Karpas-422 (cell line): ENCODE measurements at regions not wholly inside any gene's neighbourhood (a gene's known extent, or its start where the extent isn't known, plus 50 kb on each side); places are given as distances from the start of the nearest gene placed in this dataset.

Experiments
- DNase-seq: peaks from one replicate; pipeline ENCODE4 v3.0.0-alpha.2; 2015
- H2AFZ ChIP-seq: fragments of 200-600 bp; sonication (generic); 2 replicates; pipeline ENCODE4 v1.6.1; 2014; ENCODE audit warnings: antibody characterized with exemption, low read length, mixed read lengths
- H3K27ac ChIP-seq: fragments of 200-600 bp; sonication (generic); 2 replicates; pipeline ENCODE4 v1.5.1; 2014; ENCODE audit warnings: mild to moderate bottlenecking, low read length, moderate library complexity
- H3K27me3 ChIP-seq: fragments of 200-600 bp; sonication (generic); 2 replicates; pipeline ENCODE4 v1.6.1; 2014; ENCODE audit warnings: low read length, mixed read lengths
- H3K36me3 ChIP-seq: fragments of 200-600 bp; sonication (generic); 2 replicates; pipeline ENCODE4 v1.6.1; 2014; ENCODE audit warnings: low read length, mixed read lengths; ENCODE audit not compliant: insufficient read depth
- H3K4me1 ChIP-seq: fragments of 200-600 bp; sonication (generic); 2 replicates; pipeline ENCODE4 v1.6.1; 2014; ENCODE audit warnings: mild to moderate bottlenecking, low read length, mixed read lengths
- H3K4me2 ChIP-seq: fragments of 200-600 bp; sonication (generic); 2 replicates; pipeline ENCODE4 v1.6.1; 2014; ENCODE audit warnings: low read length, low read depth, mild to moderate bottlenecking; ENCODE audit not compliant: poor library complexity, severe bottlenecking
- H3K4me3 ChIP-seq: fragments of 200-600 bp; sonication (generic); 2 replicates; pipeline ENCODE4 v1.5.1; 2014; ENCODE audit warnings: mild to moderate bottlenecking, antibody characterized with exemption, low read length, mixed read lengths
- H3K79me2 ChIP-seq: fragments of 200-600 bp; sonication (generic); 2 replicates; pipeline ENCODE4 v1.6.1; 2014; ENCODE audit warnings: mild to moderate bottlenecking, low read length, mixed read lengths
- H3K9ac ChIP-seq: fragments of 200-600 bp; sonication (generic); 2 replicates; pipeline ENCODE4 v1.6.0; 2014; ENCODE audit warnings: low read length
- H3K9me2 ChIP-seq: fragments of 200-600 bp; sonication (generic), shearing (Covaris generic); replicated peaks from 2 replicates; pipeline ENCODE4 v1.6.0; 2014; ENCODE audit warnings: mild to moderate bottlenecking, low read length, moderate library complexity; ENCODE audit not compliant: insufficient read depth
- H3K9me3 ChIP-seq: fragments of 300-700, 200-600 bp; sonication (generic); 2 replicates; pipeline ENCODE4 v1.6.1; 2014; ENCODE audit warnings: low read length, mixed read lengths
- H4K20me1 ChIP-seq: fragments of 200-600 bp; sonication (generic); 2 replicates; pipeline ENCODE4 v1.6.1; 2014; ENCODE audit warnings: mild to moderate bottlenecking, antibody characterized with exemption, low read length, low read depth; ENCODE audit not compliant: insufficient read depth

- Histone ChIP-seq H3K36me3 (no peaks in the 10 kb centered on the region), H3K4me2 (no peak overlapping the region), H3K79me2 (no peaks in the 10 kb centered on the region), H3K4me3 (no peak overlapping the region), H3K9ac (no peak overlapping the region), H3K9me2 (no peaks in the 10 kb centered on the region), H4K20me1 (no peaks in the 10 kb centered on the region), H3K9me3 (no peaks in the 10 kb centered on the region), H3K27me3 (no peaks in the 10 kb centered on the region), H2AFZ (no peak overlapping the region), H3K4me1 (no peaks in the 10 kb centered on the region), H3K27ac (no peak overlapping the region)
- DNase-seq, result no peak
Observed at GRCh38 chr10:94062611-94063010, 68.9 kb downstream of the PLCE1 start.

GRCh38 chr10:94065362-94065761, 71.6 kb downstream of the PLCE1 start:
- H3K4me2 ChIP-seq, result no peak overlapping the region
- no peaks in the 10 kb centered on the region for H3K36me3 ChIP-seq
- no peak overlapping the region for H3K4me3 ChIP-seq
- H3K27me3 ChIP-seq, result no peaks in the 10 kb centered on the region
- DNase-seq, result no peak
- H3K4me1 ChIP-seq, result no peaks in the 10 kb centered on the region
- H3K9me2 ChIP-seq, result no peaks in the 10 kb centered on the region
- no peaks in the 10 kb centered on the region for H4K20me1 ChIP-seq
- H3K9ac ChIP-seq, result no peak overlapping the region
- no peak overlapping the region for H2AFZ ChIP-seq
- H3K79me2 ChIP-seq, result no peaks in the 10 kb centered on the region
- no peaks in the 10 kb centered on the region for H3K9me3 ChIP-seq
- no peak overlapping the region for H3K27ac ChIP-seq

GRCh38 chr10:94065787-94066186, 72.1 kb downstream of the PLCE1 start:
- Histone ChIP-seq H3K27me3 (no peaks in the 10 kb centered on the region), H3K4me1 (no peaks in the 10 kb centered on the region), H3K36me3 (no peaks in the 10 kb centered on the region), H3K9ac (no peak overlapping the region), H3K27ac (no peak overlapping the region), H3K9me2 (no peaks in the 10 kb centered on the region), H2AFZ (no peak overlapping the region), H3K4me2 (no peak overlapping the region), H3K9me3 (no peaks in the 10 kb centered on the region), H3K4me3 (no peak overlapping the region), H4K20me1 (no peaks in the 10 kb centered on the region), H3K79me2 (no peaks in the 10 kb centered on the region)
- DNase-seq, result no peak

- no peaks in the 10 kb centered on the region for H3K9me2 ChIP-seq
- H3K9me3 ChIP-seq, result no peaks in the 10 kb centered on the region
- H2AFZ ChIP-seq, result no peak overlapping the region
- H3K4me3 ChIP-seq, result no peak overlapping the region
- H3K27me3 ChIP-seq, result no peaks in the 10 kb centered on the region
- H3K4me1 ChIP-seq, result no peaks in the 10 kb centered on the region
- H3K9ac ChIP-seq, result no peak overlapping the region
- H3K4me2 ChIP-seq, result no peak overlapping the region
- no peak for DNase-seq
- no peaks in the 10 kb centered on the region for H3K36me3 ChIP-seq
- no peak overlapping the region for H3K27ac ChIP-seq
- H4K20me1 ChIP-seq, result no peaks in the 10 kb centered on the region
- no peaks in the 10 kb centered on the region for H3K79me2 ChIP-seq
Observed at GRCh38 chr10:94066411-94066810, 72.7 kb downstream of the PLCE1 start.

GRCh38 chr10:94069884-94070283, 76.2 kb downstream of the PLCE1 start:
- Histone ChIP-seq H3K9ac (no peak overlapping the region), H3K9me2 (no peaks in the 10 kb centered on the region), H3K4me2 (no peak overlapping the region)

GRCh38 chr10:94074462-94074861, 80.7 kb downstream of the PLCE1 start:
- Histone ChIP-seq H3K79me2 (no peaks in the 10 kb centered on the region), H3K9me3 (no peaks in the 10 kb centered on the region), H3K27me3 (no peaks in the 10 kb centered on the region), H3K36me3 (no peaks in the 10 kb centered on the region), H3K27ac (no peak overlapping the region), H3K4me1 (no peaks in the 10 kb centered on the region), H2AFZ (no peak overlapping the region), H4K20me1 (no peaks in the 10 kb centered on the region), H3K9ac (no peak overlapping the region), H3K4me3 (no peak overlapping the region), H3K9me2 (no peaks in the 10 kb centered on the region), H3K4me2 (no peak overlapping the region)
- DNase-seq, result no peak

More at GRCh38 chr10:94069884-94070283, 76.2 kb downstream of the PLCE1 start:
- no peak for DNase-seq
- no peaks in the 10 kb centered on the region for H3K36me3 ChIP-seq
- H3K4me3 ChIP-seq, result no peak overlapping the region
- H3K4me1 ChIP-seq, result no peaks in the 10 kb centered on the region
- H3K27me3 ChIP-seq, result no peaks in the 10 kb centered on the region
- H4K20me1 ChIP-seq, result no peaks in the 10 kb centered on the region
- H3K79me2 ChIP-seq, result no peaks in the 10 kb centered on the region
- no peak overlapping the region for H2AFZ ChIP-seq
- no peak overlapping the region for H3K27ac ChIP-seq
- H3K9me3 ChIP-seq, result no peaks in the 10 kb centered on the region

GRCh38 chr10:94075506-94075905, 81.8 kb downstream of the PLCE1 start:
- Histone ChIP-seq H3K4me1 (no peaks in the 10 kb centered on the region), H3K36me3 (no peaks in the 10 kb centered on the region), H4K20me1 (no peaks in the 10 kb centered on the region), H3K9me3 (no peaks in the 10 kb centered on the region), H3K4me2 (no peak overlapping the region), H3K27me3 (no peaks in the 10 kb centered on the region), H3K79me2 (no peaks in the 10 kb centered on the region), H2AFZ (no peak overlapping the region), H3K27ac (no peak overlapping the region), H3K4me3 (no peak overlapping the region), H3K9me2 (no peaks in the 10 kb centered on the region), H3K9ac (no peak overlapping the region)
- DNase-seq, result no peak

GRCh38 chr10:94076325-94076841, 82.7 kb downstream of the PLCE1 start:
- no peak overlapping the region for H3K4me3 ChIP-seq
- H3K27ac ChIP-seq, result no peak overlapping the region
- no peak overlapping the region for H2AFZ ChIP-seq
- H3K4me2 ChIP-seq, result no peak overlapping the region
- DNase-seq, result no peak
- H3K9me3 ChIP-seq, result no peaks in the 10 kb centered on the region
- no peak overlapping the region for H3K9ac ChIP-seq
- no peaks in the 10 kb centered on the region for H4K20me1 ChIP-seq
- H3K79me2 ChIP-seq, result no peaks in the 10 kb centered on the region
- no peaks in the 10 kb centered on the region for H3K36me3 ChIP-seq
- no peaks in the 10 kb centered on the region for H3K9me2 ChIP-seq
- no peaks in the 10 kb centered on the region for H3K27me3 ChIP-seq
- no peaks in the 10 kb centered on the region for H3K4me1 ChIP-seq

GRCh38 chr10:94077042-94077441, 83.3 kb downstream of the PLCE1 start:
- no peak for DNase-seq
- H3K9me2 ChIP-seq, result no peaks in the 10 kb centered on the region
- no peak overlapping the region for H2AFZ ChIP-seq
- no peaks in the 10 kb centered on the region for H3K9me3 ChIP-seq
- no peaks in the 10 kb centered on the region for H3K36me3 ChIP-seq
- H4K20me1 ChIP-seq, result no peaks in the 10 kb centered on the region
- H3K4me2 ChIP-seq, result no peak overlapping the region
- no peaks in the 10 kb centered on the region for H3K27me3 ChIP-seq
- no peaks in the 10 kb centered on the region for H3K4me1 ChIP-seq
- no peaks in the 10 kb centered on the region for H3K79me2 ChIP-seq
- H3K9ac ChIP-seq, result no peak overlapping the region
- H3K4me3 ChIP-seq, result no peak overlapping the region
- no peak overlapping the region for H3K27ac ChIP-seq
